GM18951 (cell line): ENCODE measurements at regions not wholly inside any gene's neighbourhood (a gene's known extent, or its start where the extent isn't known, plus 50 kb on each side); places are given as distances from the start of the nearest gene placed in this dataset.

Experiments used
- POLR2A ChIP-seq: IDR thresholded peaks from 4 replicates; pipeline ENCODE4 v1.6.1; 2011; ENCODE audit warnings: mild to moderate bottlenecking; ENCODE audit not compliant: insufficient read length, insufficient read depth; ENCODE audit errors: extremely low read depth
- in situ Hi-C: fragments of 300-500 bp; cut with MboI; formaldehyde crosslinking; loops from one replicate; pipeline ENCODE4 v1.12.0; 2022; ENCODE audit warnings: low sequenced_read_pairs, mixed read lengths, inconsistent platforms; ENCODE audit not compliant: unreplicated experiment

- in situ Hi-C loops = no loop called here
- TF ChIP-seq POLR2A = no peak
Measured at GRCh38 chr14:38496092-38496491, 240.2 kb upstream of the CLEC14A start.

GRCh38 chr14:38490273-38490672 lies 234.4 kb upstream of the CLEC14A start:
- in situ Hi-C loops = no loop called here
- TF ChIP-seq POLR2A = no peak

- no peak for TF ChIP-seq POLR2A
- in situ Hi-C loops = no loop called here
Measured at GRCh38 chr14:38485026-38485425, 229.1 kb upstream of the CLEC14A start.

GRCh38 chr14:38481952-38482678 lies 226.2 kb upstream of the CLEC14A start:
- TF ChIP-seq POLR2A = no peak
- in situ Hi-C loops = no loop called here

GRCh38 chr14:38469156-38469555 lies 213.3 kb upstream of the CLEC14A start:
- in situ Hi-C loops = no loop called here
- no peak for TF ChIP-seq POLR2A

- no peak for TF ChIP-seq POLR2A
- in situ Hi-C loops = no loop called here
Measured at GRCh38 chr14:38442208-38442607, 186.3 kb upstream of the CLEC14A start.

GRCh38 chr14:38432186-38432585 lies 176.3 kb upstream of the CLEC14A start:
- no peak for TF ChIP-seq POLR2A
- in situ Hi-C loops = no loop called here

- no peak for TF ChIP-seq POLR2A
- in situ Hi-C loops = no loop called here
Measured at GRCh38 chr14:38431156-38431555, 175.3 kb upstream of the CLEC14A start.

- no peak for TF ChIP-seq POLR2A
- in situ Hi-C loops = no loop called here
Measured at GRCh38 chr14:38430522-38430921, 174.6 kb upstream of the CLEC14A start.

GRCh38 chr14:38425324-38425976 lies 169.6 kb upstream of the CLEC14A start:
- no peak for TF ChIP-seq POLR2A
- in situ Hi-C loops = no loop called here

- in situ Hi-C loops = no loop called here
Measured at GRCh38 chr14:38420048-38420447, 164.2 kb upstream of the CLEC14A start.

GRCh38 chr14:38419579-38419978 lies 163.7 kb upstream of the CLEC14A start:
- in situ Hi-C loops = no loop called here

More at GRCh38 chr14:38420048-38420447, 164.2 kb upstream of the CLEC14A start:
- no peak for TF ChIP-seq POLR2A

GRCh38 chr14:38412654-38413053 lies 156.8 kb upstream of the CLEC14A start:
- in situ Hi-C loops = no loop called here
- TF ChIP-seq POLR2A = no peak

More at GRCh38 chr14:38419579-38419978, 163.7 kb upstream of the CLEC14A start:
- no peak for TF ChIP-seq POLR2A

- no peak for TF ChIP-seq POLR2A
- in situ Hi-C loops = no loop called here
Measured at GRCh38 chr14:38410442-38410841, 154.5 kb upstream of the CLEC14A start.
